Muscle of leg (tissue), 3 donors: ENCODE measurements at regions not wholly inside any gene's neighbourhood (a gene's known extent, or its start where the extent isn't known, plus 50 kb on each side); places are given as distances from the start of the nearest gene placed in this dataset.
A peak's percentile ranks its signal among the peaks of the same experiment; 100 is the strongest.

Source experiments
- DNase-seq: peaks from one replicate; pipeline ENCODE4 v3.0.0; 2013
- H3K27ac ChIP-seq: one replicate; pipeline ENCODE4 v1.5.1; 2013; ENCODE audit warnings: mild to moderate bottlenecking, low read length, control low read depth
- H3K27me3 ChIP-seq: one replicate; pipeline ENCODE4 v1.6.1; 2013; ENCODE audit warnings: low read length; ENCODE audit not compliant: control insufficient read depth, insufficient read depth
- H3K36me3 ChIP-seq: one replicate; pipeline ENCODE4 v1.6.1; 2013; ENCODE audit warnings: low read length; ENCODE audit not compliant: control insufficient read depth, insufficient read depth
- H3K4me1 ChIP-seq: one replicate; pipeline ENCODE4 v1.6.1; 2013; ENCODE audit warnings: low read length; ENCODE audit not compliant: control insufficient read depth, insufficient read depth
- H3K4me3 ChIP-seq: one replicate; pipeline ENCODE4 v1.5.1; 2013; ENCODE audit warnings: low read length, control low read depth
- H3K9me3 ChIP-seq: replicated peaks from 2 replicates; pipeline ENCODE4 v1.6.1; 2013; ENCODE audit warnings: low read depth, low read length; ENCODE audit not compliant: control insufficient read depth
- WGBS: methylation state at CpG from one replicate; pipeline ENCODE4 v1.1.5; 2013; ENCODE audit warnings: missing lambda C conversion rate; ENCODE audit not compliant: insufficient coverage; 5-methylcytosine and 5-hydroxymethylcytosine counted together

DNA sequence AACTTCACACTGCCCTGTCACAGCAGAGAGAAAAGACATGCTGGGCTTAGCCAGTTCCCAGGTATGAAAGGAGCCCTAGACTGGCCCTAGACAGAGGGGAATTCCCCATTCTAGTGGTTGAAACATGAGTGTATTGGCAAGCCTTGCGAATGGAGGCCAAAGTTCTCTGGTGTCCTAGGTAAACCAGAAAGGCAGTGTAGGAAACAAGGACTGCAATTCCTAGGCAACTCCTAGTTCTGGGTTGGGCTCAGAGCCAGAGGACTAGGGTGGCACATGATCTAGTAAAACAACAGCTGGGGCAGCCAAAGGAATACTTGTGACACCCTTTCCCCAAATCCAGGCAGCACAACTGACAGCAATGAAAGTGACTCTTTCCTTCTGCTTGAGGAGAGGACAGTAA is 265.0 kb upstream of the EPHA7 start:
- WGBS = 100% methylated on average over 1 of the region's 1 CpG

DNA sequence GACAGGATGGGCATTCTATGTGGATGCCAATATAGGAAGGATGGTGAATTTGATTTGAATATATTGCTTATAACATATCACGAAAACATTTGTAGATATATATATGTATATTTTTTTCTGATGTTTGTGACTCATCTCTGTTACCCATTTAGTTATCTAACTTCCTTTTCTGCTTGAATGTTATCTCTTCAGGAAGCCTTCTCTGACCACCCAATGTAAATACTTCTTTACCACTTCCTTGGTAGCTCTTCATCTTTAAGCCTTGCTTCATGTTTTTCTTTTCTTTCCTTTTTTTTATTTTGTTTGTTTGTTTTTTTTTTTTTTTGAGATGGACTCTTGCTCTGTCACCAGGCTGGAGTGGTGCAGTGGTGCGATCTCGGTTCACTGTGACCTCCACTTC is 260.5 kb upstream of the EPHA7 start:
- Histone ChIP-seq H3K27me3 (no peaks in the 10 kb centered on the region), H3K27ac (no peak overlapping the region), H3K9me3 (no peaks in the 10 kb centered on the region), H3K4me3 (no peak overlapping the region), H3K4me1 (peaks cover 3% of the 10 kb centered on the region), H3K36me3 (no peaks in the 10 kb centered on the region)
- no CpG with 5 or more reads among the region's 3 CpGs for WGBS
- no peak for DNase-seq

More for the DNA sequence above, 265.0 kb upstream of the EPHA7 start:
- Histone ChIP-seq H3K9me3 (peaks cover 2% of the 10 kb centered on the region), H3K4me1 (no peaks in the 10 kb centered on the region), H3K27ac (no peak overlapping the region), H3K27me3 (no peaks in the 10 kb centered on the region), H3K36me3 (no peaks in the 10 kb centered on the region), H3K4me3 (no peak overlapping the region)
- no peak for DNase-seq

DNA sequence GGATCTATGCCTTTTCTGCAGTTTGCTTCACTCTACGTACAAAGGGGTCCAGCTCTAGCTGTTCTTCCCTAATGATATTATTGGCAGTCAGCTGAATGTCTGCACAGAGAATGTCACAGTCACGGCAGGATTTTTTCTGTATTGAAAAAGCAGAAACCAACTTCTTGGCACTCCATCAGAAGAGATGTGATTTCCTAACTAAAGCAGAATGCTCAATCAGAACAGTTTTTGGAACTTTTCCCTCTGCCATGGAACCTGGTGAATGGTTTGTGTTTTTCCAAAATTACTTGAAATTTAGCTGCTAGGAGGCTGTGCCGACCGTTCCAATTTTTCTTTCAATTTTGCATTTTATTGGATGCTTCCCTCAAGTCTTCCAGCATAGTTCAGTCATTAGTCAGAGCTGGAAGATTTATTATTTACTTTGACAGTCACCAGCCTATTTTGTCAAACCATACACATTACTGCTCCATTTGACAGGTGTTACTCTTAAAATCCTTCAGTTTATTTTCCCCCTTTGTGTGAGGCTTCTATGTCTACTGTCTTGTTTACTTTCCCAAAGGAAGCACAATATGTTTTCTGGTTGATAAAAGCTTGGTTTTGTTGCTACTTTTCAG is 259.6 kb upstream of the EPHA7 start:
- Histone ChIP-seq H3K9me3 (no peaks in the 10 kb centered on the region), H3K4me1 (peaks cover 3% of the 10 kb centered on the region), H3K36me3 (no peaks in the 10 kb centered on the region), H3K27me3 (no peaks in the 10 kb centered on the region), H3K27ac (peak overlapping the region; percentile 39), H3K4me3 (peak overlapping the region; percentile 6)
- peak; percentile 85 for DNase-seq
- 50% methylated on average over 1 of the region's 4 CpGs for WGBS

DNA sequence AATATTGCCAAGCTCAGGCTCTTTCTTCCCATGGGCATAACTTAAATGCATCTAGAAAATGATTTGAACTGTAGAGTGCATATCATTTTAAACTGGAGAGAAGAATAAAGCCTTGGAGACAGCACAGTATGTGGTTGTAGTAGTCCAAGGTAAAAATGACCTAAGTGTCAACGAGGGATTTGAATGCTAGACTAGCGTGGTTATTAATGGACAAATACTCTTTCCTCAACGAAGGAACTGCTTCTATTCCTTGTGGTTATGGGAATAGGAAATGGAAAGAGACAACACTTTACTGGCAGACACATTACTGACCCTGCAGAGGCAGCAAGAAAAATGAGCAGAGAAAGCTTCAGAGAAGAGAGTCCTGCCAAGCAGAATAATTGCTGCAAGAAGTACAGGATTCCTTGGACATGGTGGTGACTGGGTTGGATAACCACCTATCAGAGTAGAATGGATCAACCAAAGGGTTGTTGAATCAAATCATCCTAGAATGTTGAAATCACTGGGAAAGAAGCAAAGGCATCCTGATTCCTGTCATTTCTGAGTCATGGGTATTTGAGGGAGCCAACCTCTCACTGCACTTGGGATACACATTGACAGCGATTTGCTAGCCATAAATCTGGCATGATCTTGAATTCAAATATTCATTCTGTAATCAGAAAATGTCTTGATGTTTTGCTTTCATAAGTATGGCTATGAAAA is 258.1 kb upstream of the EPHA7 start:
- H3K4me1 ChIP-seq = peaks cover 3% of the 10 kb centered on the region
- H3K4me3 ChIP-seq = no peak overlapping the region
- H3K27ac ChIP-seq = no peak overlapping the region
- no peaks in the 10 kb centered on the region for H3K36me3 ChIP-seq
- H3K9me3 ChIP-seq = no peaks in the 10 kb centered on the region
- no CpG with 5 or more reads among the region's 4 CpGs for WGBS
- peak; percentile 82 for DNase-seq
- H3K27me3 ChIP-seq = no peaks in the 10 kb centered on the region

DNA sequence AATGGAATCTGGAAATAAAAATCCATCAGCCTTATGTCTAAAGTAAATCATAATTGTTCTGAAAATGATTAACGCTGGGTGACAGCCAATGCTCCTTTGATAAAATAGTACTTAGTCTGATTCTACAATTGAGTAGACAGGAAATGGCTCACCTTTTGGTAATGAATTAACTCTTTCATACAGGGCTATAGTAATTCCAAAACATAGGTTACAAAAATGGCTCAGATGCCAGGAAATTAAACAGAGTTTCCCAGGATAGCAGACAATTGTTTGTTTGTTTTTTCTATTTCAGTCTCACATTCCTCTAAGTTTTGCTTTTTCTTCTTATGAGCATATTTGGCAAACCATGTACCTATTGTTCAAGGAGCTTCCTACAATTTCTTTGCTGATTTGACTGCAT is 257.2 kb upstream of the EPHA7 start:
- WGBS = no CpG with 5 or more reads among the region's 1 CpG
- Histone ChIP-seq H3K36me3 (no peaks in the 10 kb centered on the region), H3K27me3 (no peaks in the 10 kb centered on the region), H3K4me1 (peaks cover 3% of the 10 kb centered on the region), H3K27ac (no peak overlapping the region), H3K4me3 (no peak overlapping the region), H3K9me3 (no peaks in the 10 kb centered on the region)
- DNase-seq = peak; percentile 51

DNA sequence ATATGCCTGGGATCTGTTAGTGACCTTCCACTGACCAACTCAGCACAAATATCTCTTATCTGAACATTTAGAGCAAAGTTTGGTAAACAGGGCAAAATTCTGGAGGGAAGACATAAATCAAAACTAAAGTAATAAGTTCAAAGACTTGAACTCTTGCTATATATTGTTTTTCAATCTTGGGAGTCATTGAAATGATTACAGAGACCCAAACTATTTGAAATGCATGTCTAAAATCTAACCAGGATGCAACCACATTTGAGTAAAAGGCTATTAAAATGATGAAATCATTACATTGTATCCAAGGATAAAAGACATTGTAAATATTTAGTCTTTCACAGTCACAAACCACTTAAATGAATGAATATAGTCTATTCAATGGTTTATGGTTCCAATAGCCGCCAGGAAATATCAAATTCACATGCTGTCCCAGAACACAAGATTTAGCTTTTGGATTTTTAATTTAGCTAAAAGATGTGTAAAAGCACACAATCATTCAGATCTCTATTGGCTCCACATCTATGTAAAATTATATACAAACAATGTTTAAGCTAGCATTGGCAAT is 256.6 kb upstream of the EPHA7 start:
- Histone ChIP-seq H3K27me3 (no peaks in the 10 kb centered on the region), H3K36me3 (no peaks in the 10 kb centered on the region), H3K4me3 (no peak overlapping the region), H3K27ac (no peak overlapping the region), H3K9me3 (no peaks in the 10 kb centered on the region), H3K4me1 (peaks cover 3% of the 10 kb centered on the region)
- no CpG with 5 or more reads among the region's 1 CpG for WGBS
- DNase-seq = peak; percentile 62

DNA sequence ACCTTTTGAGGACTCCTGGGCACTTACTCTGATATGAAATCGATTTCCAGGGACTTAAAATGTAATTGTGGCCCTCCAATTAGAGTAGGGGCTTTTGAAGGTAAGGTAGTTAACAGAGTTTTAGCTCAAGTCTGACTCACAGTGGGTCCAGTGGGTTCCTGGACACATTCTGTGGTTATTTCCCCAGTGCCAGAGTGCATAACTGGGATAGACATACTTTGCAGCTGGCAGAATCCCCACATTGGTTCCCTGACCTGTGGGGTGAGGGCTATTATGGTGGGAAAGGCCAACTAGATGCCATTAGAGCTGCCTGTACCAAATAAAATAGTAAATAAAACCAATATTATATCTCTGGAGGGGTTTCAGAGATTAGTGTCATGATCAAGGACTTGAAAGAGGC is 243.8 kb upstream of the EPHA7 start:
- H3K4me1 ChIP-seq = no peaks in the 10 kb centered on the region
- H3K9me3 ChIP-seq = peaks cover 3% of the 10 kb centered on the region
- no peak overlapping the region for H3K27ac ChIP-seq
- DNase-seq = no peak
- H3K4me3 ChIP-seq = no peak overlapping the region
- H3K36me3 ChIP-seq = no peaks in the 10 kb centered on the region
- H3K27me3 ChIP-seq = no peaks in the 10 kb centered on the region
- WGBS = no CpG with 5 or more reads among the region's 1 CpG

DNA sequence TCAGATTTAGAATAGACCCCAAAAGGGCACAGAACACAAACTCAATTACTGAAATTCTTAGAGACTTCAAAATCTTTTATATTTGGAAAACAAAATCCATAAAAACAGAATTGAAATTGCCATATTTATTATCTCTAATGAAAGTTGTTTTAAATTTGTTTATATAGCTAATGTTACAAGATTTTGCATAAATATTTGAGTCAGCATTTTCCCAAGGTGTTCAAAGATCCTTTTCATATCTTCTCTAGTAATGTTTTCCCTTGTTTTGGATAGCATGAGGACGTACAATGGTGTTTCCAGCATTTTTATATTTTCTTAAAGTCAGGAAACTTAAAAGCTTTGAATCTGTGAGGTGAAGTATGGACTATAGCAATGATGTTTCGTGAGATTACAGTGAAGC is 235.2 kb upstream of the EPHA7 start:
- H3K36me3 ChIP-seq = no peaks in the 10 kb centered on the region
- no peaks in the 10 kb centered on the region for H3K27me3 ChIP-seq
- no CpG with 5 or more reads among the region's 2 CpGs for WGBS
- no peak for DNase-seq
- no peaks in the 10 kb centered on the region for H3K4me1 ChIP-seq
- H3K27ac ChIP-seq = no peak overlapping the region
- H3K9me3 ChIP-seq = peaks cover 4% of the 10 kb centered on the region
- H3K4me3 ChIP-seq = no peak overlapping the region

DNA sequence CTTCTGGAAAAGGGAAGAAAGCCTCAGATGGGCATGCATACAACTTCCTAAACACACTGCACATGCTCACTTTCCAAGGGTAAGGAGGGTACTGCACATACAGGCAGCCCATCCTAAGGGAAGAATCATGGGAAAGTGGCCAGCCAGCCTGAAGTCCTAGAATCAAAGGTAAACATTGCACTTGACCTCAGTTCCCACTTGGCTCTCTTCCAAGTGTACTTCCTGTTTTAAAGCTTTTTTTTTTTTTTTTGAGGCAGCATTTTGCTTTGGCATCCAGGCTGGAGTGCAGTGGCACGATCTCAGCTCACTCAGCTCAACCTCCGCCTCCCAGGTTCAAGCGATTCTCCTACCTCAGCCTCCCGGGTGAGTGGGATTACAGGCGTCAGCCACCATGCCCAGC is 225.3 kb upstream of the EPHA7 start:
- H3K27me3 ChIP-seq = no peaks in the 10 kb centered on the region
- no peak overlapping the region for H3K27ac ChIP-seq
- no peak for DNase-seq
- no peak overlapping the region for H3K4me3 ChIP-seq
- H3K4me1 ChIP-seq = no peaks in the 10 kb centered on the region
- peaks cover 8% of the 10 kb centered on the region for H3K9me3 ChIP-seq
- no peaks in the 10 kb centered on the region for H3K36me3 ChIP-seq
- no CpG with 5 or more reads among the region's 5 CpGs for WGBS

DNA sequence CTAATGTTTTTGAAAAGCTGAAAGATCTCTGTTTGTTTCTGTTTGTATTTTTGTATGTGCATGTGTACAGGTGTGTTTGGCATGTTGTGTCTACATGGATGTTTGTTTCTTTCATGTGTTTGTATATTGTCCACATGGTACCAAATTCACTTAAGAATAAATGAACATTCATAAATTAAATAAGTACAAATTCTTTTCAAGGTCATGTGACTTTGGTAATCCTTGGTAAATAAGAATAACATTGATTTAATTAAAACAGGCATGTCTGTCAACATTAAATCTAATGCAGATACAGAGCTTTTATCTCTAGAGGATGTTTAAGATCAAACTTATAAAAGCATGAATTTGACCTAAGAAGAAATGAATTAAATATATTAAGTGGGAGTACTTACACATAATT is 219.8 kb upstream of the EPHA7 start:
- peaks cover 10% of the 10 kb centered on the region for H3K9me3 ChIP-seq
- no peaks in the 10 kb centered on the region for H3K4me1 ChIP-seq
- H3K27me3 ChIP-seq = no peaks in the 10 kb centered on the region
- no peaks in the 10 kb centered on the region for H3K36me3 ChIP-seq
- H3K4me3 ChIP-seq = no peak overlapping the region
- no peak for DNase-seq
- no peak overlapping the region for H3K27ac ChIP-seq
